Left ventricle myocardium inferior (tissue), 1 donor: ENCODE measurements at regions not wholly inside any gene's neighbourhood (a gene's known extent, or its start where the extent isn't known, plus 50 kb on each side); places are given as distances from the start of the nearest gene placed in this dataset.

ENCODE experiments used
- DNase-seq: peaks from one replicate; pipeline ENCODE4 v3.0.0-alpha.2; 2020
- H3K27ac ChIP-seq: fragments of 200-600 bp; replicated peaks from 2 replicates; pipeline ENCODE4 v1.8.0; 2021
- H3K27me3 ChIP-seq: fragments of 200-600 bp; 2 replicates; pipeline ENCODE4 v1.8.0; 2021; ENCODE audit warnings: low read depth
- H3K36me3 ChIP-seq: fragments of 200-600 bp; 2 replicates; pipeline ENCODE4 v1.8.0; 2021
- H3K4me1 ChIP-seq: fragments of 200-600 bp; 2 replicates; pipeline ENCODE4 v1.8.0; 2021
- H3K4me3 ChIP-seq: fragments of 200-600 bp; 2 replicates; pipeline ENCODE4 v1.8.0; 2021; ENCODE audit warnings: mild to moderate bottlenecking, moderate library complexity
- H3K9me3 ChIP-seq: fragments of 200-600 bp; replicated peaks from 2 replicates; pipeline ENCODE4 v1.8.0; 2021
- intact Hi-C: fragments of 100-400 bp; cut with micrococcal nuclease; formaldehyde crosslinking; loops from one replicate; pipeline ENCODE4 v1.11.0; 2022
- TF ChIP-seq, protein P1 (sequence below): fragments of 200-600 bp; IDR thresholded peaks from 2 replicates; pipeline ENCODE4 v1.8.0; 2021; ENCODE audit warnings: antibody characterized with exemption, mild to moderate bottlenecking, borderline replicate concordance
- donor health status: DM: no; HTN: yes; CAD: no; lungs with severe emphysema.

DNA sequence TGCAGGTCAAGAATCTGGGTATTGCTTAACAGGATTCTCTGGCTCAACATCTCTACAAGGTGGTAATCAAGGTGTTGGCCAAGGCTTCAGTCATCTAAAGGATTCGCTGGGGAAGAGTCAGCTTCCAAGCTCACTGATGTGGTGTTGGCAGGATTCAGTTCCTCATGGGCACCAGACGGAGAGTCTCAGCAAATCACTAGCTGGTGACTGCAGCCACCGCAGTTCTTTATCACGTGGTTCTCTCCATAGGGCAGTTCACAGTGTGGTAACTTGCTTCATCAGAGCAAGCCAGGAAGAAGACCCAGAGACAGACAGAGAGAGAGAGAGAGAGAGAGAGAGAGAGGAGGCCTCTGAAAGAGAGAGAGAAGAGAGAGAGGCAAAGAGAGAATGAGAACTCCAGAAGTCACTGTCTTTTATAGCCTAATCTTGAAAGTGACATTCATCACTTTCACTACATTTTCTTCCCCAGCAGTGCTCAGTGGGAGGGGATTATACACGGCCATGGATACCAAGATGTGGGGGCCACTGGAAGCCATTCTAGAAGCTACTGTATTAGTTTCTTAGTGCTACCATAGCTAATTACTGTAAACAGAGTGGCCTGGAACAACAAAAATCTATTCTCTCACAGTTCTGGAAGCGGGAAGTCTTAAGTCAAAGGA is 109.2 kb upstream of the SMIM23 start:
- no peaks in the 10 kb centered on the region for H3K27me3 ChIP-seq
- no peaks in the 10 kb centered on the region for H3K36me3 ChIP-seq
- intact Hi-C loops, result no loop called here
- H3K9me3 ChIP-seq, result peaks cover 5% of the 10 kb centered on the region
- H3K27ac ChIP-seq, result no peak overlapping the region
- no peaks in the 10 kb centered on the region for H3K4me1 ChIP-seq
- no peak for DNase-seq
- TF ChIP-seq, protein P1, sequence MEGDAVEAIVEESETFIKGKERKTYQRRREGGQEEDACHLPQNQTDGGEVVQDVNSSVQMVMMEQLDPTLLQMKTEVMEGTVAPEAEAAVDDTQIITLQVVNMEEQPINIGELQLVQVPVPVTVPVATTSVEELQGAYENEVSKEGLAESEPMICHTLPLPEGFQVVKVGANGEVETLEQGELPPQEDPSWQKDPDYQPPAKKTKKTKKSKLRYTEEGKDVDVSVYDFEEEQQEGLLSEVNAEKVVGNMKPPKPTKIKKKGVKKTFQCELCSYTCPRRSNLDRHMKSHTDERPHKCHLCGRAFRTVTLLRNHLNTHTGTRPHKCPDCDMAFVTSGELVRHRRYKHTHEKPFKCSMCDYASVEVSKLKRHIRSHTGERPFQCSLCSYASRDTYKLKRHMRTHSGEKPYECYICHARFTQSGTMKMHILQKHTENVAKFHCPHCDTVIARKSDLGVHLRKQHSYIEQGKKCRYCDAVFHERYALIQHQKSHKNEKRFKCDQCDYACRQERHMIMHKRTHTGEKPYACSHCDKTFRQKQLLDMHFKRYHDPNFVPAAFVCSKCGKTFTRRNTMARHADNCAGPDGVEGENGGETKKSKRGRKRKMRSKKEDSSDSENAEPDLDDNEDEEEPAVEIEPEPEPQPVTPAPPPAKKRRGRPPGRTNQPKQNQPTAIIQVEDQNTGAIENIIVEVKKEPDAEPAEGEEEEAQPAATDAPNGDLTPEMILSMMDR, result no peak
- no peak overlapping the region for H3K4me3 ChIP-seq

DNA sequence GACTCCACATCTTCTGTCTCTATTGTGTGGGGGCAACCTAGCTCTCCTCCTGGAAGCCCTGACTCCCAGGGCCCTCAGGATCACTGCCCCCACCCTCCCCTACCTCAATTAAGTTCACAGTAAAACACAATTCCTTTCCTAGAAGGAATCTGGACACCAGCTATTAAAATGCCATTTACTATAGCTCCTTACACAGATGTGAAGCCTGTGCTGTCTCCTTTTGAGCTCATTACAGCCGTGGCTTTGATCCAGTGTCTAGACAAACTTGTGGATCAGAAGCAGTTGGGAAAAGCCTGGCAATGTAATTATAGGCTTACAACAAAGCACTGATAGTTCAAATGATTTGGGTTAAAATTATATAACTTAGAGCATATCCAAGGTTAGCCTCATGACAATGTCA is 107.0 kb upstream of the SMIM23 start:
- TF ChIP-seq, protein P1, result no peak
- intact Hi-C loops, result no loop called here
- Histone ChIP-seq H3K36me3 (no peaks in the 10 kb centered on the region), H3K27ac (no peak overlapping the region), H3K4me1 (no peaks in the 10 kb centered on the region), H3K4me3 (no peak overlapping the region), H3K27me3 (no peaks in the 10 kb centered on the region), H3K9me3 (peaks cover 3% of the 10 kb centered on the region)
- no peak for DNase-seq

DNA sequence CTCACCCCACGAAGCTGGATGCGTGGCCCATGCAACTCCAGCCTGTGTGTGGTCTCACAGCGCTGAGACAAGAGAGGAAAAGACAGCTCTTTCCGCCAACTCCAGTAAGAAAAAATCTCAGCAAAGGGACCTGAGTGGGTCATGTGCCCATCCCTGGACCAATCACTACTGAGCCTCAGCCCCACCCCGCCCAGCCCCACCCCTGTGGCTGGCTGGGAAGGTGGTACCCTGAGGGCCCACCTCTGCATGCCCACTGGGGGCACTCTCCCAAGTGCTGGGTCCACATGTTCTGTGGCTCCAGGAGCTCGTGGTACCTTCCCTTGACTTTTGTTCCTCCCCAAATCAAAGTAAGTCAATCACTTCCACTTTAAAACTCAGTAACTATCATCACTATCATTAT is 105.1 kb upstream of the SMIM23 start:
- Histone ChIP-seq H3K27ac (no peak overlapping the region), H3K9me3 (no peaks in the 10 kb centered on the region), H3K36me3 (no peaks in the 10 kb centered on the region), H3K27me3 (no peaks in the 10 kb centered on the region), H3K4me1 (no peaks in the 10 kb centered on the region), H3K4me3 (no peak overlapping the region)
- intact Hi-C loops, result no loop called here
- TF ChIP-seq, protein P1, result no peak
- DNase-seq, result no peak

DNA sequence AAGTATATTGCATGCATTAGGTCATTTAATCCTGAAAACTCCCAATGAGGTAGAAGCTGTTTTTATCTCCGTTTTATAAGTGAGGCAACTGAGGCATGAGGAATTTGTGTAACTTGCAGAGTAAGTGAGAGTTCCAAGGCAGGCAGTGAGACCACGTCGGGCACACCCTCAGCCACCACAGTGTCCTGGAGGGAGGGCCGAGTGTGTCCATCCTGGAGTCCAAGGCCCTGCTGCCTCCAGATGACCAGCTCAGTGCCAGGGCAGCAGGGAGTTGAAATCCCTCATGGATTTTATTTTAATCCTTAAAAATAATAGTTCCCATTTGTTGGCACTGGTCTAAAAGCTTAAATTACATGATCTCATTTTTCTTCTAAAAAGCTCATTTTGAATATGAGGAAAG is 104.6 kb upstream of the SMIM23 start:
- no peaks in the 10 kb centered on the region for H3K4me1 ChIP-seq
- intact Hi-C loops, result no loop called here
- no peaks in the 10 kb centered on the region for H3K36me3 ChIP-seq
- H3K27me3 ChIP-seq, result no peaks in the 10 kb centered on the region
- no peak overlapping the region for H3K27ac ChIP-seq
- no peak for DNase-seq
- no peak overlapping the region for H3K4me3 ChIP-seq
- TF ChIP-seq, protein P1, result no peak
- no peaks in the 10 kb centered on the region for H3K9me3 ChIP-seq

DNA sequence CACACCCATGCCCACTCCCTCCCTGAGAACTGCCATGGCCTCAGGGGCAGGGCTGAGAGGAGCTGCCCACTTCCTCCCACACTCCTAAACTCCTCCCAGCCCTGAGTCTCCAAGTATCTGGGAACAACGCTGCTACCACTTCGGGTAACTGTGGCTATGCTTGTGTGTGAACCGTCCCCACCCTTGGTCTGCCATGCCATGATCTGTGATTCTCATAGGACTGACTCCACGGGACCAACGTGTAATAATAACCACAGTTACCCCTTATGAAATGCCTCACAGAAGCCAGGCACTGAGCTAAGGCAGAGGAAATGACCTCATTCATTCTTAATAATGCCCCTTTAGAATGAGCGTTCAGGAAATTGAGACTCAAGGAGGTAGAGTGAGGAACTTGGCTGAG is 103.9 kb upstream of the SMIM23 start:
- DNase-seq, result no peak
- intact Hi-C loops, result no loop called here
- Histone ChIP-seq H3K4me3 (no peak overlapping the region), H3K9me3 (no peaks in the 10 kb centered on the region), H3K36me3 (no peaks in the 10 kb centered on the region), H3K27me3 (no peaks in the 10 kb centered on the region), H3K4me1 (no peaks in the 10 kb centered on the region), H3K27ac (no peak overlapping the region)
- TF ChIP-seq, protein P1, result no peak
